BJ (cell line): ENCODE measurements at regions not wholly inside any gene's neighbourhood (a gene's known extent, or its start where the extent isn't known, plus 50 kb on each side); places are given as distances from the start of the nearest gene placed in this dataset.

Source experiments
- CTCF ChIA-PET: fragments of 350-600 bp; formaldehyde crosslinking; extraction: SDS; loops from one replicate; lab custom pipeline; 2021; ENCODE audit warnings: antibody characterized with exemption, inconsistent platforms; lab: Yijun Ruan, JAX
- POLR2A ChIA-PET: fragments of 300-600 bp; sonication (Branson Sonifier 250); formaldehyde crosslinking; extraction: SDS; loops from one replicate; lab custom pipeline; 2021; ENCODE audit warnings: antibody characterized with exemption; lab: Charles Lee
- DNase-seq: peaks from one replicate; pipeline ENCODE4 v3.0.0-alpha.2; 2011; ENCODE audit warnings: low read depth
- H3K27me3 ChIP-seq: 2 replicates; pipeline ENCODE4 v1.6.0; 2011; ENCODE audit warnings: low read length; ENCODE audit not compliant: control insufficient read depth, insufficient read depth
- H3K36me3 ChIP-seq: 2 replicates; pipeline ENCODE4 v1.5.1; 2011; ENCODE audit warnings: low read length; ENCODE audit not compliant: control insufficient read depth, insufficient read depth
- H3K4me3 ChIP-seq: 2 replicates; pipeline ENCODE4 v1.5.1; 2011; ENCODE audit warnings: low read depth, mild to moderate bottlenecking, control low read depth, low read length
- TF ChIP-seq, protein P1 (sequence below): IDR thresholded peaks from 2 replicates; pipeline ENCODE4 v1.5.1; 2011; ENCODE audit warnings: low read depth, mild to moderate bottlenecking, control low read depth, inconsistent platforms, low read length, moderate library complexity; ENCODE audit not compliant: insufficient read depth

DNA sequence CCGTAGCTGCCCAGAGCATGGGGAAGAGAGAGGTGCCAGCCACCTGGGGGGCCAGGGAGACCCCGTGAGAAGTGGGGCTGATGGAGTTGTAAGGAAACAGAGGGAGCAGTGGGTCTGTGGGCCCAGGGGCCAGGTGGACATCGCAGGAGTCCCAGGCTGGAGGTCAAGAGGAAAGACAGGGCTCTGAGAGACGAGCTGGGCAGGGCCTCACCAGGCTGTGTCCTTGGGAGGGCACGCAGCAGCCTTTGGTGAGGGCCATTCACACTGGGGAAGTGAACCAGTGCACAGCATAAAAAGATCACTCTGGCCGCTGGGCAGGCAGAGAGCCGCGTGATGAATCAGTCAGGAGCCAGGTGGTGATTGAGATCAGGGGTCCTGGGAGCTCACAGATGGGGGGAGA, 73.9 kb upstream of the FOXQ1 start:
- Histone ChIP-seq H3K4me3 (no peak overlapping the region), H3K27me3 (no peaks in the 10 kb centered on the region), H3K36me3 (no peaks in the 10 kb centered on the region)
- TF ChIP-seq, protein P1, sequence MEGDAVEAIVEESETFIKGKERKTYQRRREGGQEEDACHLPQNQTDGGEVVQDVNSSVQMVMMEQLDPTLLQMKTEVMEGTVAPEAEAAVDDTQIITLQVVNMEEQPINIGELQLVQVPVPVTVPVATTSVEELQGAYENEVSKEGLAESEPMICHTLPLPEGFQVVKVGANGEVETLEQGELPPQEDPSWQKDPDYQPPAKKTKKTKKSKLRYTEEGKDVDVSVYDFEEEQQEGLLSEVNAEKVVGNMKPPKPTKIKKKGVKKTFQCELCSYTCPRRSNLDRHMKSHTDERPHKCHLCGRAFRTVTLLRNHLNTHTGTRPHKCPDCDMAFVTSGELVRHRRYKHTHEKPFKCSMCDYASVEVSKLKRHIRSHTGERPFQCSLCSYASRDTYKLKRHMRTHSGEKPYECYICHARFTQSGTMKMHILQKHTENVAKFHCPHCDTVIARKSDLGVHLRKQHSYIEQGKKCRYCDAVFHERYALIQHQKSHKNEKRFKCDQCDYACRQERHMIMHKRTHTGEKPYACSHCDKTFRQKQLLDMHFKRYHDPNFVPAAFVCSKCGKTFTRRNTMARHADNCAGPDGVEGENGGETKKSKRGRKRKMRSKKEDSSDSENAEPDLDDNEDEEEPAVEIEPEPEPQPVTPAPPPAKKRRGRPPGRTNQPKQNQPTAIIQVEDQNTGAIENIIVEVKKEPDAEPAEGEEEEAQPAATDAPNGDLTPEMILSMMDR: no peak
- CTCF ChIA-PET: no interaction called here
- no peak for DNase-seq
- POLR2A ChIA-PET: no interaction called here

DNA sequence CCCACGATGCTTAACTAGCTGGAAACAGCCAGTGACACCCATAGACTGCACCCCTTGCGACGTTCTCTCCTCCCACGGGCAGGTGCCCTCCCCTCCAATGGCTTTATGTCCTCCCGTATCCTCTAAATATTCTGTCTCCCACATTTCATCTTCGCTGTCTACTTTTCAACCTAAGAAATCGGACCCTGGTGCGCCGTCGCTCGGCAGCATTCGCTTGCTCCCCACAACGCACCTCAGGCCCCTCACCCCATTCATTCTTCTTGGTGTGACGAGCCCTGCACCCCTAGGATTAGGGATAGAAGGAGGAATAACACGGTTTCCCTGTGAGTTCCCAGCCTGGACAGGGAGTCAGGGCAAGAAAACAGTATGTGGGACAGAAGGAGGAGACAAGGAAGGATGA, 74.3 kb upstream of the FOXQ1 start:
- TF ChIP-seq, protein P1: no peak
- H3K27me3 ChIP-seq: no peaks in the 10 kb centered on the region
- ChIA-PET CTCF (no interaction called here), POLR2A (no interaction called here)
- no peak for DNase-seq
- no peaks in the 10 kb centered on the region for H3K36me3 ChIP-seq
- H3K4me3 ChIP-seq: no peak overlapping the region

DNA sequence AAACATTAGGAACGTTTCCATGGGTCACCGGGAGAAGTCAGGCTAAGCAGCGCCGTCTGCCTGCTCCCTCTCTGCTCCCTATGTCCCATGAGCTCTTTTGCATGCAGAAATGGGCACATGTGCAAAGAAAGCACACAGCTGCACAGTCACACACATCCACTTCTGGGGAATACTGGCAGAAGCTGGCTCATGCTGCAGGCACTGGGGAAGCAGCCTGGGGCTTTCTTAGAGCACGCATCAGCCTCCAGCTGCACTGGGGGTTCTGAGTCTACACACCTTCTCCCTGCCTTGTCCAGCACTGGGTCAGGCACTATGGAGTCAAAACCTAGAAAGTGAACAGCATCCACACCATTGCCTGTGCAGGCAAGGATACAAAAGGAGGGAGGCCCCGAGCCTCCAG, 76.1 kb upstream of the FOXQ1 start:
- CTCF ChIA-PET: interaction anchor here (1.0 kb wide), 1 partner anchor 9 kb away, joined by 3 read pairs; no protein-coding TSS in a partner anchor
- no peaks in the 10 kb centered on the region for H3K36me3 ChIP-seq

DNA sequence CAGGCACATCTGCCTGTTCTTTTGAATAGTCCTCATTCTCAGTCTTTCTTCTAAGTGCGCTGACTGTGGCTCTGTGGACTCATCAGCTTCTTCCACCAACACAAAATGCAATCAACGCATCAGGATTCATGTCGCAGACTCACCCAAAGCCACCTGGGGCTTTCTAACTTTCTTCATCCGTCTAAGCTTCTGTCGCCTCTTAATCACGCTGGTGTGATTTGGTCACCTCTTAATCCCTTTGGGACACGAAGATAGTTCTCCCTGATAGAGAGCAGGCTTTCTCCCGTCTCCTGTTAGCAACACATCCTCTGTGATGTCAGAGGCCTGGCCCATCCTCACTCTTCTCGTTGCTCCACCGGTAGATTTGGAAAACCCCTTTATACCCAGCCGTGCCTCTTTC, 78.0 kb upstream of the FOXQ1 start:
- Histone ChIP-seq H3K36me3 (no peaks in the 10 kb centered on the region), H3K27me3 (peaks cover 5% of the 10 kb centered on the region), H3K4me3 (no peak overlapping the region)
- ChIA-PET CTCF (no interaction called here), POLR2A (no interaction called here)
- TF ChIP-seq, protein P1: no peak
- no peak for DNase-seq

More for the DNA sequence above, 76.1 kb upstream of the FOXQ1 start:
- H3K4me3 ChIP-seq: no peak overlapping the region
- POLR2A ChIA-PET: no interaction called here
- no peak for DNase-seq
- TF ChIP-seq, protein P1: no peak
- peaks cover 4% of the 10 kb centered on the region; the same call in 1 of the 2 replicates for H3K27me3 ChIP-seq

DNA sequence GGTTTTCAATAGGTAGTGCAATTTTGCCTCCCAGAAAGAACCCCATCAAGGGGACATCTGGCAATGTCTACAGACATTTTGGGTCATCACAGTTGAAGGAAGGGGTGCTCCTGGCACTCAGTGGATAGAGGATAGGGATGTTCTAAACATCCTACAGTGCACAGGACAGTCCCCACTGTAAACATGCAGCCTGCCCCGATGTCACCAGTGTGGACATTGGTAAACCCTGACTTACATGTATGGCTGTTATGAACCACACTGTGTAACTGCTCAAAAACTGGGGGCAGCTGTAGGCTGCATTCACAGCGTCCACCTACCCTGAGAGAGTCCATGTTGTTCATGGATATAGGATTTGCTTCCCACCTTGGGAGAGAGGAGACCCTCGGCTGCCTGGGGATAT, 79.3 kb upstream of the FOXQ1 start:
- TF ChIP-seq, protein P1: no peak
- POLR2A ChIA-PET: no interaction called here
- DNase-seq: no peak
- Histone ChIP-seq H3K36me3 (no peaks in the 10 kb centered on the region), H3K27me3 (peaks cover 5% of the 10 kb centered on the region), H3K4me3 (no peak overlapping the region)
- CTCF ChIA-PET: no interaction called here
